PFSK-1 (cell line): ENCODE measurements at regions not wholly inside any gene's neighbourhood (a gene's known extent, or its start where the extent isn't known, plus 50 kb on each side); places are given as distances from the start of the nearest gene placed in this dataset.

Experiments
- POLR2AphosphoS5 ChIP-seq: IDR thresholded peaks from 2 replicates; pipeline ENCODE4 v1.6.1; 2012; ENCODE audit warnings: low read depth, mild to moderate bottlenecking, control low read depth, low read length, moderate library complexity
- TAF1 ChIP-seq: IDR thresholded peaks from 2 replicates; pipeline ENCODE4 v1.6.1; 2012; ENCODE audit warnings: low read length, control low read depth, borderline replicate concordance; ENCODE audit not compliant: insufficient read depth
- TF ChIP-seq, protein P1 (sequence below), 2 experiments: IDR thresholded peaks; 2 replicates each; pipeline versions ENCODE4 v1.6.1 to v1.8.0; 2011 to 2012; ENCODE audit warnings: low read depth in 2 of 2, low read length in 2 of 2, control low read depth in 1 of 2, inconsistent platforms in 1 of 2, mild to moderate bottlenecking in 1 of 2, moderate library complexity in 1 of 2; ENCODE audit not compliant: insufficient read depth in 1 of 2

DNA sequence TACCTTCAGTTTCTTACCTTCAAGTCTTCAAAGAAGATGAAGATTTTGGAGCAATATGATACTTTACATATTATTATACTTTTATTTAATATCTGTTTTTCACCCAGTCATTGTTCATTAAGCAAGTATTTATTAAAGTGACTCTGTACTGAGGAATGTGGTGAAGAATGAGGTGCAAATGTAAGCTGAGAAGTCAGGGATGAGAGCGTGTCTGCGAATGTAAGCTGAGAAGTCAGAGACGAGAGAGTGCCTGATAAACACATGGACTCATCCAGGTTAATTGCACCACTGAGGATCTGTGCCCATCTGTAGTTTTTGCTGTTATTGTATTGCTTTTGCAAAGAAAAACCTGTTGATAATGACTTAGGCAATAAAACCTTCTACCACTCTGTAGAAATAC is 211.9 kb upstream of the FAR2 start:
- no peak for TF ChIP-seq TAF1
- TF ChIP-seq, protein P1, sequence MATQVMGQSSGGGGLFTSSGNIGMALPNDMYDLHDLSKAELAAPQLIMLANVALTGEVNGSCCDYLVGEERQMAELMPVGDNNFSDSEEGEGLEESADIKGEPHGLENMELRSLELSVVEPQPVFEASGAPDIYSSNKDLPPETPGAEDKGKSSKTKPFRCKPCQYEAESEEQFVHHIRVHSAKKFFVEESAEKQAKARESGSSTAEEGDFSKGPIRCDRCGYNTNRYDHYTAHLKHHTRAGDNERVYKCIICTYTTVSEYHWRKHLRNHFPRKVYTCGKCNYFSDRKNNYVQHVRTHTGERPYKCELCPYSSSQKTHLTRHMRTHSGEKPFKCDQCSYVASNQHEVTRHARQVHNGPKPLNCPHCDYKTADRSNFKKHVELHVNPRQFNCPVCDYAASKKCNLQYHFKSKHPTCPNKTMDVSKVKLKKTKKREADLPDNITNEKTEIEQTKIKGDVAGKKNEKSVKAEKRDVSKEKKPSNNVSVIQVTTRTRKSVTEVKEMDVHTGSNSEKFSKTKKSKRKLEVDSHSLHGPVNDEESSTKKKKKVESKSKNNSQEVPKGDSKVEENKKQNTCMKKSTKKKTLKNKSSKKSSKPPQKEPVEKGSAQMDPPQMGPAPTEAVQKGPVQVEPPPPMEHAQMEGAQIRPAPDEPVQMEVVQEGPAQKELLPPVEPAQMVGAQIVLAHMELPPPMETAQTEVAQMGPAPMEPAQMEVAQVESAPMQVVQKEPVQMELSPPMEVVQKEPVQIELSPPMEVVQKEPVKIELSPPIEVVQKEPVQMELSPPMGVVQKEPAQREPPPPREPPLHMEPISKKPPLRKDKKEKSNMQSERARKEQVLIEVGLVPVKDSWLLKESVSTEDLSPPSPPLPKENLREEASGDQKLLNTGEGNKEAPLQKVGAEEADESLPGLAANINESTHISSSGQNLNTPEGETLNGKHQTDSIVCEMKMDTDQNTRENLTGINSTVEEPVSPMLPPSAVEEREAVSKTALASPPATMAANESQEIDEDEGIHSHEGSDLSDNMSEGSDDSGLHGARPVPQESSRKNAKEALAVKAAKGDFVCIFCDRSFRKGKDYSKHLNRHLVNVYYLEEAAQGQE (IDR thresholded peaks at IDR 0.05; ENCODE audit: insufficient read depth in 1 of 2, low read depth in 2 of 2, low read length in 2 of 2) = no peak
- no peak for TF ChIP-seq POLR2AphosphoS5
